Ovary (tissue), 3 donors: ENCODE measurements at regions not wholly inside any gene's neighbourhood (a gene's known extent, or its start where the extent isn't known, plus 50 kb on each side); places are given as distances from the start of the nearest gene placed in this dataset.

Source experiments
- CTCF ChIP-seq, 3 donors: fragments of 450-650 bp in 2 of 3; fragments of 200-600 bp in 1 of 3; IDR thresholded peaks; one replicate each; pipeline versions ENCODE4 v1.5.1 to v1.8.0; 2016 to 2022; ENCODE audit warnings: antibody characterized with exemption in 3 of 3, mild to moderate bottlenecking in 1 of 3
- EP300 ChIP-seq: sonication (generic); formaldehyde crosslinking; IDR thresholded peaks from one replicate; pipeline ENCODE4 v1.6.1; 2017; ENCODE audit warnings: antibody characterized with exemption
- donor health status: DM: no; HTN: no; CAD: no.

DNA sequence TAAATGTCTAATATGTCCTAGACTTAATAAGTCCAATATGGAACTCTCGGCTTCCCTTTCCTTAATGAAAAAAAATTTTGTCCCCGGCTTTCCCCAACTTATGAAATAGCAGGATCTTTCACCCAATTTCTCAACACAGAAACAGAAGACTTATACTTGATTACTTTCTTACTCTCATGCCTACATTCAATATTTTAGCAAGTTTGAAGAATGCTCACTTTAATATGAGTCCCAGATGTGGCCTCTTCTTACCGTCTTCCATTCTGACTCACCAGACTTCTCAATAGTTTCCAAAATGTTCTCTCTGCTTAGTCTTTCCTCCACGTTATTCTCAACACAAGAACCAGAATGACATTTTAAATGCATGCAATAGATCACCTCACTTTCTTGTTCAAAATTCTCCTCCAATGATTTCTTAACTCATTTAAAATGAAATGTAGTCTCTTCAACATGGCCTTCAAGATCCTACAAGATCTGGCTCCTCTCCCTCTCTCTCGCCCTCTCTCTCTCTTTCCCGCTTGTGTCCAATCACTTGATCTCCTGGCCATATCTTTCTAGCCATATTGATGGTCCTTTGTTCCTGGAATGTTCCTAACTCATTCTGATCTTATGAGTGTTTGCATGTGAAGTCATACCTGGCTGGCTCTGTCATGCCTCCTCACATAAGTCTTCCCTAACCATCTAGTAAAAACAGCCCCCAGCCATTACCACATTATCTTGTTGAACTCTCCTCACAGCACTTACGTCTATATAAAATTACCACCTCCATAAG, 119.7 kb upstream of the FAM3C start:
- no peak for TF ChIP-seq CTCF (IDR thresholded peaks at IDR 0.05)
- no peak for TF ChIP-seq EP300
